Heart left ventricle (tissue), 13 donors: ENCODE measurements at regions not wholly inside any gene's neighbourhood (a gene's known extent, or its start where the extent isn't known, plus 50 kb on each side); places are given as distances from the start of the nearest gene placed in this dataset.

ENCODE experiments used
- CTCF ChIP-seq, 12 donors: fragments of 200-600 bp; sonication (generic) in 4 of 12; IDR thresholded peaks; one replicate each; pipeline versions ENCODE4 v1.5.0 to v1.8.0; 2018 to 2022; ENCODE audit warnings: antibody characterized with exemption in 12 of 12, mild to moderate bottlenecking in 5 of 12
- POLR2A ChIP-seq, 2 donors: fragments of 450-650 bp; IDR thresholded peaks; one replicate each; pipeline ENCODE4 v1.6.1; 2017; ENCODE audit warnings: antibody characterized with exemption in 2 of 2, mild to moderate bottlenecking in 2 of 2, moderate library complexity in 2 of 2
- donor health status: ischemic (EF 13 %, LVEDD 7.1; RV severe dilation, severe dysfunction).
- donor health status: DM: no; HTN: yes; CAD: no.
- donor health status: DM: no; HTN: no; CAD: no.
- donor health status: ischemic (EF 25% LVEDD 6.9; RV normal size, moderate dysfunction).
- donor health status: ischemic (EF 25% LVEDD 5.7; RV mildly dilated, moderate dysfunction).
- donor health status: ischemic (EF 35%, LVEDD 5.7; RV mildly dilated, moderate dysfunction).
- donor health status: nonischemic (EF 11% LVEDD 7.7; RV severe dilation, severe dysfunction).
- donor health status: DM: yes; HTN: yes; CAD: no.
- donor health status: PGD.
- donor health status: ischemic (EF 29% LVEDD 5.4; RV normal size, mild dysfunction).
- donor health status: nonischemic (EF 23%, LVEDD 6.1; RV moderate dilation, normal function).

- TF ChIP-seq CTCF (IDR thresholded peaks at IDR 0.05): no peak
- TF ChIP-seq POLR2A (IDR thresholded peaks at IDR 0.05): no peak
These were observed 244.2 kb downstream of the NHLRC3 start for GRCh38 chr13:39282400-39282972.
